ENCODE measurements at regions not wholly inside any gene's neighbourhood (a gene's known extent, or its start where the extent isn't known, plus 50 kb on each side); places are given as distances from the start of the nearest gene placed in this dataset.

GRCh38 chr17:77544347-77545110 is 403.8 kb downstream of the SEC14L1 start:
- H3K27ac ChIP-seq (ENCODE audit: low read depth, low read length), result no peak overlapping the region
- H3K36me3 ChIP-seq (ENCODE audit: low read length), result no peaks in the 10 kb centered on the region
- H3K9ac ChIP-seq (ENCODE audit: low read length), result no peak overlapping the region
- no peak overlapping the region for H3K4me2 ChIP-seq (ENCODE audit: low read depth, low read length, poor library complexity, severe bottlenecking)
- TF ChIP-seq EZH2phosphoT487 (conservative IDR thresholded peaks at IDR 0.05; ENCODE audit: low read length), result no peak
- no peak for TF ChIP-seq CTCF (IDR thresholded peaks at IDR 0.05; ENCODE audit: insufficient read depth, low read length, poor library complexity, severe bottlenecking)
- no peaks in the 10 kb centered on the region for H3K9me3 ChIP-seq (ENCODE audit: insufficient read depth, low read length)
- H3F3A ChIP-seq (ENCODE audit: insufficient read depth), result no peaks in the 10 kb centered on the region
- H3K79me2 ChIP-seq (ENCODE audit: insufficient read depth, low read length), result no peaks in the 10 kb centered on the region
- no peak overlapping the region for H2AFZ ChIP-seq (ENCODE audit: low read depth, low read length, severe bottlenecking)
- no peak overlapping the region for H3K4me3 ChIP-seq (ENCODE audit: insufficient read depth, low read length, poor library complexity, severe bottlenecking)
- no peaks in the 10 kb centered on the region for H4K20me1 ChIP-seq (ENCODE audit: low read depth, low read length)
- no peaks in the 10 kb centered on the region for H3K9me2 ChIP-seq (replicated peaks; ENCODE audit: insufficient read depth, low read length)
- H3K27me3 ChIP-seq (ENCODE audit: low read length), result no peaks in the 10 kb centered on the region

GRCh38 chr17:77546772-77547241 is 406.0 kb downstream of the SEC14L1 start:
- Histone ChIP-seq H3K9me3 (ENCODE audit: insufficient read depth, low read length) (no peaks in the 10 kb centered on the region), H3F3A (ENCODE audit: insufficient read depth) (no peaks in the 10 kb centered on the region), H3K9ac (ENCODE audit: low read length) (no peak overlapping the region), H4K20me1 (ENCODE audit: low read depth, low read length) (no peaks in the 10 kb centered on the region), H2AFZ (ENCODE audit: low read depth, low read length, severe bottlenecking) (no peak overlapping the region), H3K9me2 (replicated peaks; ENCODE audit: insufficient read depth, low read length) (no peaks in the 10 kb centered on the region), H3K27ac (ENCODE audit: low read depth, low read length) (no peak overlapping the region), H3K4me2 (ENCODE audit: low read depth, low read length, poor library complexity, severe bottlenecking) (no peak overlapping the region), H3K79me2 (ENCODE audit: insufficient read depth, low read length) (no peaks in the 10 kb centered on the region), H3K36me3 (ENCODE audit: low read length) (no peaks in the 10 kb centered on the region), H3K4me3 (ENCODE audit: insufficient read depth, low read length, poor library complexity, severe bottlenecking) (no peak overlapping the region), H3K27me3 (ENCODE audit: low read length) (no peaks in the 10 kb centered on the region)
- TF ChIP-seq CTCF (IDR thresholded peaks at IDR 0.05; ENCODE audit: insufficient read depth, low read length, poor library complexity, severe bottlenecking), result no peak
- no peak for TF ChIP-seq EZH2phosphoT487 (conservative IDR thresholded peaks at IDR 0.05; ENCODE audit: low read length)

GRCh38 chr17:77548967-77549366 is 408.2 kb downstream of the SEC14L1 start:
- H3K9me2 ChIP-seq (replicated peaks; ENCODE audit: insufficient read depth, low read length), result no peaks in the 10 kb centered on the region
- no peak overlapping the region for H3K27ac ChIP-seq (ENCODE audit: low read depth, low read length)
- H3K27me3 ChIP-seq (ENCODE audit: low read length), result no peaks in the 10 kb centered on the region
- H3K36me3 ChIP-seq (ENCODE audit: low read length), result no peaks in the 10 kb centered on the region
- TF ChIP-seq CTCF (IDR thresholded peaks at IDR 0.05; ENCODE audit: insufficient read depth, low read length, poor library complexity, severe bottlenecking), result no peak
- no peaks in the 10 kb centered on the region for H3K79me2 ChIP-seq (ENCODE audit: insufficient read depth, low read length)
- no peak overlapping the region for H3K4me3 ChIP-seq (ENCODE audit: insufficient read depth, low read length, poor library complexity, severe bottlenecking)
- no peaks in the 10 kb centered on the region for H3F3A ChIP-seq (ENCODE audit: insufficient read depth)
- H3K9me3 ChIP-seq (ENCODE audit: insufficient read depth, low read length), result no peaks in the 10 kb centered on the region
- H4K20me1 ChIP-seq (ENCODE audit: low read depth, low read length), result no peaks in the 10 kb centered on the region
- H3K4me2 ChIP-seq (ENCODE audit: low read depth, low read length, poor library complexity, severe bottlenecking), result no peak overlapping the region
- H2AFZ ChIP-seq (ENCODE audit: low read depth, low read length, severe bottlenecking), result no peak overlapping the region
- H3K9ac ChIP-seq (ENCODE audit: low read length), result no peak overlapping the region
